Adrenal gland (tissue), 5 donors: ENCODE measurements at regions not wholly inside any gene's neighbourhood (a gene's known extent, or its start where the extent isn't known, plus 50 kb on each side); places are given as distances from the start of the nearest gene placed in this dataset.

Experiments
- POLR2A ChIP-seq, 2 donors: fragments of 450-650 bp; IDR thresholded peaks; one replicate each; pipeline ENCODE4 v1.6.1; 2017; ENCODE audit warnings: antibody characterized with exemption in 2 of 2, mild to moderate bottlenecking in 2 of 2, moderate library complexity in 1 of 2
- TF ChIP-seq, protein P1 (sequence below), 6 experiments: fragments of 450-650 bp in 4 of 6; fragments of 200-600 bp in 2 of 6; sonication (generic) in 1 of 6; IDR thresholded peaks; 1 replicate in 5 of 6; 2 replicates in 1 of 6; pipeline versions ENCODE4 v1.5.1 to v1.8.0; 2016 to 2021; ENCODE audit warnings: antibody characterized with exemption in 6 of 6, mild to moderate bottlenecking in 2 of 6, moderate library complexity in 1 of 6
- donor health status: DM: no; HTN: no; CAD: no.

GRCh38 chr13:44211704-44212346, 161.8 kb upstream of the SERP2 start:
- no peak for TF ChIP-seq POLR2A (IDR thresholded peaks at IDR 0.05)
- TF ChIP-seq, protein P1, sequence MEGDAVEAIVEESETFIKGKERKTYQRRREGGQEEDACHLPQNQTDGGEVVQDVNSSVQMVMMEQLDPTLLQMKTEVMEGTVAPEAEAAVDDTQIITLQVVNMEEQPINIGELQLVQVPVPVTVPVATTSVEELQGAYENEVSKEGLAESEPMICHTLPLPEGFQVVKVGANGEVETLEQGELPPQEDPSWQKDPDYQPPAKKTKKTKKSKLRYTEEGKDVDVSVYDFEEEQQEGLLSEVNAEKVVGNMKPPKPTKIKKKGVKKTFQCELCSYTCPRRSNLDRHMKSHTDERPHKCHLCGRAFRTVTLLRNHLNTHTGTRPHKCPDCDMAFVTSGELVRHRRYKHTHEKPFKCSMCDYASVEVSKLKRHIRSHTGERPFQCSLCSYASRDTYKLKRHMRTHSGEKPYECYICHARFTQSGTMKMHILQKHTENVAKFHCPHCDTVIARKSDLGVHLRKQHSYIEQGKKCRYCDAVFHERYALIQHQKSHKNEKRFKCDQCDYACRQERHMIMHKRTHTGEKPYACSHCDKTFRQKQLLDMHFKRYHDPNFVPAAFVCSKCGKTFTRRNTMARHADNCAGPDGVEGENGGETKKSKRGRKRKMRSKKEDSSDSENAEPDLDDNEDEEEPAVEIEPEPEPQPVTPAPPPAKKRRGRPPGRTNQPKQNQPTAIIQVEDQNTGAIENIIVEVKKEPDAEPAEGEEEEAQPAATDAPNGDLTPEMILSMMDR (IDR thresholded peaks at IDR 0.05), result no peak
